ENCODE measurements at regions not wholly inside any gene's neighbourhood (a gene's known extent, or its start where the extent isn't known, plus 50 kb on each side); places are given as distances from the start of the nearest gene placed in this dataset.

DNA sequence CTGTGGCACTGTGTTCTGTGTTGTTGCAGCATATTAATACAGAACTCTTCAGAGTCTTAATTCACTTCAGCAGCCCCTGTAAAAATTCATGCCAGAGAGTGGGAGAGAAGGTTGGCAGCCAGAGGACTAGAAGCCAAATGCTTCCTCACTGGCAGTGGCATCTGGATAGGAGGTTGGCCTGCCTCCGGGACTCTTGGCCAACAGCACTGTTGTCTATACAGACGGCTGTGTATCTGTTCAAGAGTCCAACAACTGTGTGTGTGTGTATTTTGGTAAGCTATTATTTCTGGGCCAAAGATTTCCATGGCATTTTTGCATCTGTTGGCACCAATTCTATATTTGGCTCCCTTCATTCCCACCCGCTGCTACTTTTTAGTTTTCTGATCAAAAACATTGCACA lies 156.0 kb upstream of the SOX2 start:
- no peaks in the 10 kb centered on the region for H3K9me3 ChIP-seq (ENCODE audit: insufficient read depth, low read length)
- H3K4me2 ChIP-seq (ENCODE audit: low read depth, low read length, poor library complexity, severe bottlenecking): no peak overlapping the region
- H3K27ac ChIP-seq (ENCODE audit: low read depth, low read length): no peak overlapping the region
- H3K27me3 ChIP-seq (ENCODE audit: low read length): no peaks in the 10 kb centered on the region
- H3K4me3 ChIP-seq (ENCODE audit: insufficient read depth, low read length, poor library complexity, severe bottlenecking): no peak overlapping the region
- H3K36me3 ChIP-seq (ENCODE audit: low read length): no peaks in the 10 kb centered on the region
- no peak overlapping the region for H2AFZ ChIP-seq (ENCODE audit: low read depth, low read length, severe bottlenecking)
- H3F3A ChIP-seq (ENCODE audit: insufficient read depth): no peaks in the 10 kb centered on the region
- no peaks in the 10 kb centered on the region for H4K20me1 ChIP-seq (ENCODE audit: low read depth, low read length)
- H3K9ac ChIP-seq (ENCODE audit: low read length): no peak overlapping the region
- H3K9me2 ChIP-seq (replicated peaks; ENCODE audit: insufficient read depth, low read length): no peaks in the 10 kb centered on the region
- TF ChIP-seq, protein P1, sequence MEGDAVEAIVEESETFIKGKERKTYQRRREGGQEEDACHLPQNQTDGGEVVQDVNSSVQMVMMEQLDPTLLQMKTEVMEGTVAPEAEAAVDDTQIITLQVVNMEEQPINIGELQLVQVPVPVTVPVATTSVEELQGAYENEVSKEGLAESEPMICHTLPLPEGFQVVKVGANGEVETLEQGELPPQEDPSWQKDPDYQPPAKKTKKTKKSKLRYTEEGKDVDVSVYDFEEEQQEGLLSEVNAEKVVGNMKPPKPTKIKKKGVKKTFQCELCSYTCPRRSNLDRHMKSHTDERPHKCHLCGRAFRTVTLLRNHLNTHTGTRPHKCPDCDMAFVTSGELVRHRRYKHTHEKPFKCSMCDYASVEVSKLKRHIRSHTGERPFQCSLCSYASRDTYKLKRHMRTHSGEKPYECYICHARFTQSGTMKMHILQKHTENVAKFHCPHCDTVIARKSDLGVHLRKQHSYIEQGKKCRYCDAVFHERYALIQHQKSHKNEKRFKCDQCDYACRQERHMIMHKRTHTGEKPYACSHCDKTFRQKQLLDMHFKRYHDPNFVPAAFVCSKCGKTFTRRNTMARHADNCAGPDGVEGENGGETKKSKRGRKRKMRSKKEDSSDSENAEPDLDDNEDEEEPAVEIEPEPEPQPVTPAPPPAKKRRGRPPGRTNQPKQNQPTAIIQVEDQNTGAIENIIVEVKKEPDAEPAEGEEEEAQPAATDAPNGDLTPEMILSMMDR (IDR thresholded peaks at IDR 0.05; ENCODE audit: insufficient read depth, low read length, poor library complexity, severe bottlenecking): no peak
- no peak for TF ChIP-seq EZH2phosphoT487 (conservative IDR thresholded peaks at IDR 0.05; ENCODE audit: low read length)
- no peaks in the 10 kb centered on the region for H3K79me2 ChIP-seq (ENCODE audit: insufficient read depth, low read length)

DNA sequence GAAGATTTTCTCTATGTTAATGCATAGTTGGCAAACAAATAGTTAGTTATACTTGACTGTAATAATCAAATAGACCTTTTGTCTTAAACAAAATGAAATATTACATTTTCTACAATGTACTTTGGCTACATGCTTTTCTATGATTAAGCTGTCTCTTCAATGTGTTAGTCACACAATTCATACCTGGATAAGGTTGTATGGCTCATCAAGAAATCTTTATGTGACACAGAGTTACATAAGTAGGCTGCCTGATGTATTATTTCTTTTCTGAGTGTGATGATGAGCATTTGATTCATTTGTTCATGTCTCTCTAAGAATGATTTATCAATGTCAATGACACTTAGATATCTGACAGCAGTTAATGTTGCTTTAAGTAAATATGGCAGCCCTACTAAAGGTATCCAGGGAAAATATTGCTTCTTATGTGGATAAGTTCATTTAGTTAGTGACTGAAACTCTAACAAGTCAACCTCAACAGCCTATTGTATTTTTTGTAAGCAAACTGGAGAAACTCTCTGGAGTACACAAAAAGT lies 157.4 kb upstream of the SOX2 start:
- no peak overlapping the region for H3K4me3 ChIP-seq (ENCODE audit: insufficient read depth, low read length, poor library complexity, severe bottlenecking)
- TF ChIP-seq EZH2phosphoT487 (conservative IDR thresholded peaks at IDR 0.05; ENCODE audit: low read length): no peak
- TF ChIP-seq, protein P1 (IDR thresholded peaks at IDR 0.05; ENCODE audit: insufficient read depth, low read length, poor library complexity, severe bottlenecking): no peak
- no peaks in the 10 kb centered on the region for H3K79me2 ChIP-seq (ENCODE audit: insufficient read depth, low read length)
- H3K9ac ChIP-seq (ENCODE audit: low read length): no peak overlapping the region
- H2AFZ ChIP-seq (ENCODE audit: low read depth, low read length, severe bottlenecking): no peak overlapping the region
- no peaks in the 10 kb centered on the region for H3K27me3 ChIP-seq (ENCODE audit: low read length)
- no peaks in the 10 kb centered on the region for H4K20me1 ChIP-seq (ENCODE audit: low read depth, low read length)
- no peak overlapping the region for H3K4me2 ChIP-seq (ENCODE audit: low read depth, low read length, poor library complexity, severe bottlenecking)
- H3K9me2 ChIP-seq (replicated peaks; ENCODE audit: insufficient read depth, low read length): no peaks in the 10 kb centered on the region
- H3K9me3 ChIP-seq (ENCODE audit: insufficient read depth, low read length): no peaks in the 10 kb centered on the region
- no peaks in the 10 kb centered on the region for H3K36me3 ChIP-seq (ENCODE audit: low read length)
- no peaks in the 10 kb centered on the region for H3F3A ChIP-seq (ENCODE audit: insufficient read depth)
- no peak overlapping the region for H3K27ac ChIP-seq (ENCODE audit: low read depth, low read length)

DNA sequence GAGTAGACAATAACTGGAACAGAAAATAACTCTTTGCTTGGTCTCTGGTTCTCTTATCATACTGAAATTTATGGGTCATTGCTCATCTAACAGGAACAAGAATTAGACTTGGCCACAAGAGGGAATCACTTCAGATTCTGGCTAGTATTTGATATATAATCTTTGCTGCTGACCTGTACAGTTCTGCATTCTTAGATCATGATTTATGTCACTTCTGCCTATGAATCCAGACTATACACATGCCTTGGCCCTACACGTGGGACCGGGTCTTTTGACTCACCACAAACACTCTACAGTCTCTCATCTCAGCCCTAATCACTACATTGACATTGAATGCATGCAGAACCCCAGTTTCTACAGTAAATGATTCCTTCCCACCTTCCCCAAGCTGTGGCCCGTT lies 162.5 kb upstream of the SOX2 start:
- no peaks in the 10 kb centered on the region for H3K9me2 ChIP-seq (replicated peaks; ENCODE audit: insufficient read depth, low read length)
- no peak overlapping the region for H2AFZ ChIP-seq (ENCODE audit: low read depth, low read length, severe bottlenecking)
- no peaks in the 10 kb centered on the region for H3K79me2 ChIP-seq (ENCODE audit: insufficient read depth, low read length)
- H3K27ac ChIP-seq (ENCODE audit: low read depth, low read length): no peak overlapping the region
- H3K4me2 ChIP-seq (ENCODE audit: low read depth, low read length, poor library complexity, severe bottlenecking): no peak overlapping the region
- H3F3A ChIP-seq (ENCODE audit: insufficient read depth): no peaks in the 10 kb centered on the region
- H3K9ac ChIP-seq (ENCODE audit: low read length): no peak overlapping the region
- no peaks in the 10 kb centered on the region for H3K36me3 ChIP-seq (ENCODE audit: low read length)
- H4K20me1 ChIP-seq (ENCODE audit: low read depth, low read length): no peaks in the 10 kb centered on the region
- H3K4me3 ChIP-seq (ENCODE audit: insufficient read depth, low read length, poor library complexity, severe bottlenecking): no peak overlapping the region
- H3K9me3 ChIP-seq (ENCODE audit: insufficient read depth, low read length): no peaks in the 10 kb centered on the region
- no peaks in the 10 kb centered on the region for H3K27me3 ChIP-seq (ENCODE audit: low read length)
- TF ChIP-seq, protein P1 (IDR thresholded peaks at IDR 0.05; ENCODE audit: insufficient read depth, low read length, poor library complexity, severe bottlenecking): no peak

All from SU-DHL-6 (cell line).